ENCODE measurements at regions not wholly inside any gene's neighbourhood (a gene's known extent, or its start where the extent isn't known, plus 50 kb on each side); places are given as distances from the start of the nearest gene placed in this dataset.

GRCh38 chr10:94043431-94043990 is 49.8 kb downstream of the PLCE1 start:
- no peaks in the 10 kb centered on the region for H3K9me3 Mint-ChIP-seq
- ChIA-PET POLR2A (no interaction called here), CTCF (no interaction called here)
- no peak overlapping the region for H3K4me3 Mint-ChIP-seq
- no peaks in the 10 kb centered on the region for H3K27me3 Mint-ChIP-seq
- no peaks in the 10 kb centered on the region for H3K4me1 Mint-ChIP-seq (ENCODE audit: low read depth)
- no peak overlapping the region for H3K27ac Mint-ChIP-seq
- H3K36me3 Mint-ChIP-seq: no peaks in the 10 kb centered on the region
- intact Hi-C loops (cut with micrococcal nuclease): no loop called here
- DNase-seq: no peak

- POLR2A ChIA-PET: no interaction called here
Measured at GRCh38 chr10:94046098-94046497, 52.4 kb downstream of the PLCE1 start.

GRCh38 chr10:94047293-94047692 is 53.6 kb downstream of the PLCE1 start:
- no peak for DNase-seq
- no peaks in the 10 kb centered on the region for H3K4me1 Mint-ChIP-seq (ENCODE audit: low read depth)
- intact Hi-C loops (cut with micrococcal nuclease): no loop called here
- no peaks in the 10 kb centered on the region for H3K36me3 Mint-ChIP-seq
- no peaks in the 10 kb centered on the region for H3K27me3 Mint-ChIP-seq
- POLR2A ChIA-PET: no interaction called here
- no peaks in the 10 kb centered on the region for H3K9me3 Mint-ChIP-seq
- CTCF ChIA-PET: no interaction called here
- H3K27ac Mint-ChIP-seq: no peak overlapping the region
- H3K4me3 Mint-ChIP-seq: no peak overlapping the region

More at GRCh38 chr10:94046098-94046497, 52.4 kb downstream of the PLCE1 start:
- Mint-ChIP-seq H3K9me3 (no peaks in the 10 kb centered on the region), H3K27ac (no peak overlapping the region), H3K4me1 (ENCODE audit: low read depth) (no peaks in the 10 kb centered on the region), H3K4me3 (no peak overlapping the region), H3K36me3 (no peaks in the 10 kb centered on the region), H3K27me3 (no peaks in the 10 kb centered on the region)
- CTCF ChIA-PET: no interaction called here
- DNase-seq: no peak
- intact Hi-C loops (cut with micrococcal nuclease): no loop called here

DNA sequence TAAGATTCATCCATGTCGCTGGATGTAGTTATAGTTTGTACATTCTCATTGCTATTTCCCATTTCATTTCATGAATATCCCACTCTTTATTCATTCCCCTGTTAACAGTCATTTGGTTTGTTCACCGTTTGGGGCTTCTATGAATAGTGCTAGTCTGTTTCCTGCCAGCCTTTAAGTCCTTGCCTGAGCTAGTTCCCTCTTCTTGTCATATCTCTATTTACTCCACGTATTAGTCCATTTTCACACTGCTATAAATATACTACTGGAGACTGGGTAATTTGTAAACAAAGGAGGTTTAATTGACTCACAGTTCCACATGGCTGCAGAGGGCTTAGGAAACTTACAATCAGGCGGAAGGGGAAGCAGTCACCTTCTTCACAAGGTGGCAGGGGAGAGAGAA is 56.2 kb downstream of the PLCE1 start:
- H3K27me3 Mint-ChIP-seq: no peaks in the 10 kb centered on the region
- H3K36me3 Mint-ChIP-seq: no peaks in the 10 kb centered on the region
- no peak for DNase-seq
- no peaks in the 10 kb centered on the region for H3K4me1 Mint-ChIP-seq (ENCODE audit: low read depth)
- ChIA-PET CTCF (no interaction called here), POLR2A (no interaction called here)
- intact Hi-C loops (cut with micrococcal nuclease): no loop called here
- no peak overlapping the region for H3K4me3 Mint-ChIP-seq
- H3K9me3 Mint-ChIP-seq: no peaks in the 10 kb centered on the region
- H3K27ac Mint-ChIP-seq: no peak overlapping the region

- intact Hi-C loops (cut with micrococcal nuclease): no loop called here
- POLR2A ChIA-PET: no interaction called here
- no peak for DNase-seq
- no peaks in the 10 kb centered on the region for H3K4me1 Mint-ChIP-seq (ENCODE audit: low read depth)
- no peaks in the 10 kb centered on the region for H3K36me3 Mint-ChIP-seq
- no peaks in the 10 kb centered on the region for H3K27me3 Mint-ChIP-seq
- CTCF ChIA-PET: no interaction called here
- no peak overlapping the region for H3K4me3 Mint-ChIP-seq
- H3K27ac Mint-ChIP-seq: no peak overlapping the region
- no peaks in the 10 kb centered on the region for H3K9me3 Mint-ChIP-seq
Measured at GRCh38 chr10:94052281-94052680, 58.5 kb downstream of the PLCE1 start.

DNA sequence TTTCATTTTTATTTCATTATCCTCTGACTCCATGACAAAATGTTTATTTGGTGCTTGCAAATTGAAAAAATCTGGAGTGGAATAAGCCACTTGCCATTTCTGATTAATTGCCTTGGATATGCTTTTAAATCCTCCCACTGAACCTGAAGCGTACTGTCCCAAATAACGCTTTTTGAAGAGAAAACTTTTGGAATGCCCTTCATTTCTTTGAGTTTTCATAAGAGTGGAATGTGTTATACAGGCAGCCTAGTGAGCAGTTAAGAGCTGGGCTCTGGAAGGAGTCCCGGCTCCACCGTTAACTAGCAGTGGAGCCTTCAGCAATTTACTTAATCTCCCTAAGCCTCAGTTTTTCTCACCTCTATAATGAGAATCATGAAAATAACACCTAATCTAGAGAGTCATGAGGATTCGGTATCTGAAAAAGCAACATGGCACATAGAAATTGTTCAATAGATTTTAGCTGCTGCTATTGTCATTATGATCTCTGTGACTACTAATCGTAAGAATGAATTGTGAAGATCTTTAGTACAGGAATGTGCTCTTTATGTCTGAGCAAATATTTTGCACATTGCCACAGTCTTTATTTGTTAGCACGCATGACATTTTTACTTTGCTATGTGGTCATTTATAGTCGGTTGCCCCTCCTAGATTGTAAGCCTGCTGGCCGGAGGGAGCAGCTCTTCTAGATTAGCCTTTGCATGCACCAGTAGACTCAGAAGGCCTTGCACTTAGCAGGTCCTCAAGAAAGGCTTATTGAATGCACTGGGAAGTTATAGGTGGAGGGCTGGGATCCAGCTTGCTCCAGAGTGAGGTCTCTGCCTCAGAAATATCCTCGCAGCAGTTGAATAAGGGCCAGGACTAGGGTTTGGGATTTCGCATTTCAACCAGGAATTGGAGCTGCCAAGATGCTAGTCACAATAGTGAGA is 59.4 kb downstream of the PLCE1 start:
- DNase-seq: no peak
- Mint-ChIP-seq H3K9me3 (no peaks in the 10 kb centered on the region), H3K27me3 (no peaks in the 10 kb centered on the region), H3K36me3 (no peaks in the 10 kb centered on the region), H3K4me1 (ENCODE audit: low read depth) (no peaks in the 10 kb centered on the region), H3K27ac (no peak overlapping the region), H3K4me3 (no peak overlapping the region)
- ChIA-PET CTCF (no interaction called here), POLR2A (no interaction called here)
- intact Hi-C loops (cut with micrococcal nuclease): no loop called here

DNA sequence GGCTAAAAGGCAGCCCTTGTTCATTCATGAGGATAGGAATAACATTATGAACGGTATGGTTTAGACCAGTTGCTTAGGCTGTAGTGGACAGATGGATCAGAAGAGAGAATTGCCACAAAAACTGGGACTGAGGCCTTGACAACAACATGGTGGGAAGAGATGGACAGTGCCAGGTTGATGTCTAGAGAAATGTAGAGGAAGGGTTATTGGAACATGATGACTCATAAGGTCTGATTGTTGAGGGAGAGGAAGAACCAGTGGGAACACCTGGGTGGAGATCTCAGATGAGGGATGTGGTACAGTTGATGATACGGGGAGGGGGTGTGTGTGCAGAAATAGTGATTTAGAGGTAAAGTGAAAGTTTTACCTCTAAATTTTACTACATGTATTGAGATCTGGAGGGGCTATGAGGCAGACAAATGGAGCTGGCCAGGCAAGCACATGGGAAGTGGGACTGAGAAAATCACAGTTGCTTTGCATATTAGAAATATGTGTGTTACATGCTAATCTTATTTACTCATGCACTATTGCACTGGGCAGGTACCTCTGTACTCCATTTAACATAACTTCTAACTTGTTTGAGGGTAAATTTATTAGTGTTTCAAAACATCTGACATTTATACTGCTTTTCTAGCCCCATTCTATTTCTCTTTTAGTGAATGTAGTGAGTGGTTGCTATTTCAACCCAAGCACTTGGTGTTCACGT is 65.6 kb downstream of the PLCE1 start:
- H3K9me3 Mint-ChIP-seq: no peaks in the 10 kb centered on the region
- H3K27me3 Mint-ChIP-seq: peaks cover 2% of the 10 kb centered on the region
- intact Hi-C loops (cut with micrococcal nuclease): no loop called here
- no peak for DNase-seq
- ChIA-PET POLR2A (no interaction called here), CTCF (no interaction called here)
- H3K36me3 Mint-ChIP-seq: no peaks in the 10 kb centered on the region
- H3K4me3 Mint-ChIP-seq: no peak overlapping the region
- no peak overlapping the region for H3K27ac Mint-ChIP-seq
- H3K4me1 Mint-ChIP-seq (ENCODE audit: low read depth): no peaks in the 10 kb centered on the region

GRCh38 chr10:94061026-94061425 is 67.3 kb downstream of the PLCE1 start:
- H3K4me3 Mint-ChIP-seq: no peak overlapping the region
- ChIA-PET CTCF (no interaction called here), POLR2A (no interaction called here)
- no peaks in the 10 kb centered on the region for H3K9me3 Mint-ChIP-seq
- H3K36me3 Mint-ChIP-seq: no peaks in the 10 kb centered on the region
- intact Hi-C loops (cut with micrococcal nuclease): no loop called here
- H3K4me1 Mint-ChIP-seq (ENCODE audit: low read depth): no peaks in the 10 kb centered on the region
- no peak overlapping the region for H3K27ac Mint-ChIP-seq
- no peak for DNase-seq
- peaks cover 2% of the 10 kb centered on the region for H3K27me3 Mint-ChIP-seq

GRCh38 chr10:94062611-94063010 is 68.9 kb downstream of the PLCE1 start:
- CTCF ChIA-PET: interaction anchor here (0.6 kb wide), 1 partner anchor 28 kb away, joined by 3 read pairs; no protein-coding TSS in a partner anchor

DNA sequence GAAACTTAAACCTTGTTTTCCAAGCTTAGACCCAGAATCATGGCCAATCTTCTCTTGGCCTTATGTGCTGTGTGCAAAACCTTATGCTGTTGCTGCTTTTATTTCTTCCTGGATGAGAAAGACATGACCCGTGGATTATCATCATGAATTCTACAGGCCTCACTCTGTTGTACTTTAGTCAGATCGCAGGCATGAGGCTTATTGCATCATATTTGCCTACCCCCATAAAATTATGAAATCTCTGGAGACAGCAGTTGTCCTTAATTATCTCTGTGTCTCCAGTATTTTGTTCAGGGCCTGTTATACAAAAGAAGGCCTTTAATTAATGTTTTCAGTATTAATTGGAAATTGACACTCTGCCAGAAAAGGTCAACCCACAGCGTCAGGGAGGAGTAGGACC is 71.6 kb downstream of the PLCE1 start:
- ChIA-PET CTCF (no interaction called here), POLR2A (no interaction called here)
- intact Hi-C loops (cut with micrococcal nuclease): no loop called here
- Mint-ChIP-seq H3K36me3 (no peaks in the 10 kb centered on the region), H3K9me3 (no peaks in the 10 kb centered on the region), H3K27me3 (peaks cover 2% of the 10 kb centered on the region), H3K27ac (no peak overlapping the region), H3K4me3 (no peak overlapping the region), H3K4me1 (ENCODE audit: low read depth) (no peaks in the 10 kb centered on the region)
- DNase-seq: no peak

More at GRCh38 chr10:94062611-94063010, 68.9 kb downstream of the PLCE1 start:
- no peak overlapping the region for H3K27ac Mint-ChIP-seq
- H3K9me3 Mint-ChIP-seq: no peaks in the 10 kb centered on the region
- H3K36me3 Mint-ChIP-seq: no peaks in the 10 kb centered on the region
- no peak for DNase-seq
- H3K4me3 Mint-ChIP-seq: no peak overlapping the region
- POLR2A ChIA-PET: no interaction called here
- intact Hi-C loops (cut with micrococcal nuclease): no loop called here
- no peaks in the 10 kb centered on the region for H3K4me1 Mint-ChIP-seq (ENCODE audit: low read depth)
- peaks cover 2% of the 10 kb centered on the region for H3K27me3 Mint-ChIP-seq

DNA sequence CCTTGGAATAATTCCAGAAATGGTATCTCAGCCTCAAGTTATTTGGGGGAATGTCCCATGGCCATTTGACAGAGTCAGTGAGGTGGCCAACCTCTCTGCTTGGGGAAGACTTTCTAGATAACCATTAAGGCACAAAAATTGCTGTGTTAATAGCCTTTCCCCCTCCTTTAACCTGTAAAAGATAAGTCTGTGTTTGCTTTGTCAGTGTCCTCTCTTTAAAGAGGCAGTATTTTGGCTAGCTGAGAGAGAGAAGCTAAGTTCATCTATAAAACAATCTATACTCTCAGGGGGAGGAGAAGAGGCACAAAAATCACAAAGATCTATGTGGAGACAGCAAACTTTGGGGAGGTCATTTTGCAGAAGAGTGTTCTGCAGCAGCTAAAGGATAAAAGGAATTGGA is 72.1 kb downstream of the PLCE1 start:
- Mint-ChIP-seq H3K36me3 (no peaks in the 10 kb centered on the region), H3K4me3 (no peak overlapping the region), H3K4me1 (ENCODE audit: low read depth) (no peaks in the 10 kb centered on the region), H3K27me3 (peaks cover 2% of the 10 kb centered on the region), H3K9me3 (no peaks in the 10 kb centered on the region), H3K27ac (no peak overlapping the region)
- ChIA-PET POLR2A (no interaction called here), CTCF (interaction anchor here (1.1 kb wide), 1 partner anchor 254 kb away, joined by 3 read pairs; no protein-coding TSS in a partner anchor)
- no peak for DNase-seq
- intact Hi-C loops (cut with micrococcal nuclease): no loop called here

- Mint-ChIP-seq H3K27me3 (peaks cover 2% of the 10 kb centered on the region), H3K4me1 (ENCODE audit: low read depth) (no peaks in the 10 kb centered on the region), H3K27ac (no peak overlapping the region), H3K4me3 (no peak overlapping the region), H3K36me3 (no peaks in the 10 kb centered on the region), H3K9me3 (no peaks in the 10 kb centered on the region)
- ChIA-PET CTCF (interaction anchor here (1.1 kb wide), 1 partner anchor 254 kb away, joined by 3 read pairs; no protein-coding TSS in a partner anchor), POLR2A (no interaction called here)
- DNase-seq: no peak
- intact Hi-C loops (cut with micrococcal nuclease): no loop called here
Measured at GRCh38 chr10:94066411-94066810, 72.7 kb downstream of the PLCE1 start.

Data from activated CD4-positive, alpha-beta memory T cell treated with anti-CD3 and anti-CD28 coated beads for 36 hours (primary cell).